HepG2 (cell line): ENCODE measurements at regions not wholly inside any gene's neighbourhood (a gene's known extent, or its start where the extent isn't known, plus 50 kb on each side); places are given as distances from the start of the nearest gene placed in this dataset.

Experiments
- ATAC-seq: fragments of 200-7000 bp; cut with Tn5 transposase; 3 replicates; pipeline ENCODE4 v1.9.1; 2020; ENCODE audit warnings: mild to moderate bottlenecking, moderate library complexity
- BruUV-seq: library from RNA; stranded (reverse); fragments of 400-500 nt; replicated peaks from 2 replicates; lab custom pipeline; 2021; lab: Mats Ljungman, UMichigan
- CTCF ChIA-PET: fragments of 300-600 bp; formaldehyde crosslinking; extraction: SDS; loops from one replicate; lab custom pipeline; 2021; ENCODE audit warnings: low total read pairs, inconsistent platforms, low intra/inter-chr PET ratio; lab: Yijun Ruan, JAX
- POLR2A ChIA-PET: fragments of 350-600 bp; sonication (Branson Sonifier 250); formaldehyde crosslinking; loops from one replicate; lab custom pipeline; 2020; ENCODE audit warnings: antibody characterized with exemption, inconsistent platforms; lab: Yijun Ruan, JAX
- DNase-seq: peaks from one replicate; pipeline ENCODE4 v3.0.0-alpha.2; 2015; ENCODE audit warnings: low spot score
- FAIRE-seq: peaks from 3 replicates; lab custom pipeline; 2011; peaks lifted over from hg19 to GRCh38; lab: Jason Lieb, UNC
- H2AFZ ChIP-seq: one replicate; pipeline ENCODE4 v1.6.1; 2011; ENCODE audit warnings: low read length, inconsistent platforms
- H3K27ac ChIP-seq: fragments of 300-600 bp; 3 replicates; pipeline ENCODE4 v1.8.0; 2011; ENCODE audit warnings: mixed run types, mild to moderate bottlenecking, mixed read lengths, low read length, inconsistent platforms; ENCODE audit not compliant: insufficient read depth; ENCODE audit errors: extremely low read length
- H3K27me3 ChIP-seq, 2 experiments: fragments of 200-600 bp in 1 of 2; 2 replicates in 1 of 2; 3 replicates in 1 of 2; pipeline versions ENCODE4 v1.6.0 to v1.8.0; 2011; ENCODE audit warnings: low read length in 2 of 2, mild to moderate bottlenecking in 2 of 2, moderate library complexity in 2 of 2, inconsistent platforms in 1 of 2; ENCODE audit not compliant: insufficient read depth in 2 of 2, control insufficient read depth in 1 of 2
- H3K36me3 ChIP-seq, 2 experiments: fragments of 200-600 bp in 1 of 2; replicated peaks in 1 of 2; 2 replicates in 1 of 2; 3 replicates in 1 of 2; pipeline versions ENCODE4 v1.5.1 to v1.8.0; 2011; ENCODE audit warnings: low read length in 2 of 2, inconsistent platforms in 1 of 2; ENCODE audit not compliant: insufficient read depth in 2 of 2, control insufficient read depth in 1 of 2
- H3K4me1 ChIP-seq: 2 replicates; pipeline ENCODE4 v1.5.1; 2012; ENCODE audit warnings: low read length, inconsistent platforms; ENCODE audit not compliant: insufficient read depth
- H3K4me2 ChIP-seq: 2 replicates; pipeline ENCODE4 v1.6.0; 2011; ENCODE audit warnings: low read depth, low read length, inconsistent platforms
- H3K4me3 ChIP-seq, 3 experiments: fragments of 200-600 bp in 1 of 3; sonication (generic), shearing (Covaris generic) in 1 of 3; replicated peaks in 1 of 3; 2 replicates each; pipeline ENCODE4 v1.5.1; 2011 to 2016; ENCODE audit warnings: low read length in 3 of 3, inconsistent platforms in 2 of 3, low read depth in 2 of 3, mild to moderate bottlenecking in 2 of 3, control low read depth in 1 of 3, mixed read lengths in 1 of 3; ENCODE audit not compliant: insufficient read depth in 1 of 3
- H3K79me2 ChIP-seq: one replicate; pipeline ENCODE4 v1.6.1; 2011; ENCODE audit warnings: low read length, inconsistent platforms; ENCODE audit not compliant: insufficient read depth
- H3K9ac ChIP-seq: 2 replicates; pipeline ENCODE4 v1.6.0; 2011; ENCODE audit warnings: mild to moderate bottlenecking, low read depth, low read length, inconsistent platforms; ENCODE audit not compliant: insufficient read depth
- H3K9me3 ChIP-seq: 2 replicates; pipeline ENCODE4 v1.5.1; 2012; ENCODE audit warnings: mild to moderate bottlenecking, low read length
- H4K20me1 ChIP-seq: 2 replicates; pipeline ENCODE4 v1.6.0; 2011; ENCODE audit warnings: inconsistent platforms, mild to moderate bottlenecking, low read length, moderate library complexity; ENCODE audit not compliant: insufficient read depth
- ATF7 ChIP-seq, 2 experiments: fragments of 450-650 bp in 1 of 2; sonication (generic) in 1 of 2; formaldehyde crosslinking in 1 of 2; IDR thresholded peaks; 2 replicates each; pipeline versions ENCODE4 v1.4.0 to v1.6.1; 2016 to 2020; ENCODE audit warnings: antibody characterized with exemption in 1 of 2, mild to moderate bottlenecking in 1 of 2, missing genetic modification reagents in 1 of 2
- KLF6 ChIP-seq: IDR thresholded peaks from 2 replicates; pipeline ENCODE4 v1.8.0; 2016; ENCODE audit warnings: missing biosample characterization, missing genetic modification reagents
- NFE2 ChIP-seq: sonication (generic); formaldehyde crosslinking; IDR thresholded peaks from 2 replicates; pipeline ENCODE4 v1.4.0; 2020; ENCODE audit warnings: missing genetic modification reagents
- POLR2G ChIP-seq: fragments of 200-400 bp; formaldehyde crosslinking; IDR thresholded peaks from 2 replicates; pipeline ENCODE4 v1.6.1; 2018; ENCODE audit warnings: mild to moderate bottlenecking, low read depth, low read length, moderate library complexity
- TOPORS ChIP-seq: sonication (generic); formaldehyde crosslinking; IDR thresholded peaks from 2 replicates; pipeline ENCODE4 v1.8.0; 2023; ENCODE audit warnings: mild to moderate bottlenecking, missing genetic modification reagents
- XRCC5 ChIP-seq: fragments of 200-400 bp; formaldehyde crosslinking; optimal IDR thresholded peaks from 2 replicates; pipeline ENCODE3; 2017; ENCODE audit warnings: mild to moderate bottlenecking, low read length
- ZFY ChIP-seq: sonication (generic); formaldehyde crosslinking; IDR thresholded peaks from 2 replicates; pipeline ENCODE4 v1.4.0; 2020; ENCODE audit warnings: missing genetic modification reagents
- ZNF12 ChIP-seq: sonication (generic); formaldehyde crosslinking; IDR thresholded peaks from 2 replicates; pipeline ENCODE4 v1.5.0; 2020; ENCODE audit warnings: missing genetic modification reagents
- ZNF180 ChIP-seq: sonication (generic); formaldehyde crosslinking; IDR thresholded peaks from 2 replicates; pipeline ENCODE4 v1.4.0; 2020; ENCODE audit warnings: low read depth, missing genetic modification reagents, borderline replicate concordance
- ZNF30 ChIP-seq: sonication (generic); formaldehyde crosslinking; IDR thresholded peaks from 2 replicates; pipeline ENCODE4 v1.5.0; 2020; ENCODE audit warnings: mild to moderate bottlenecking, missing genetic modification reagents
- ZNF343 ChIP-seq: sonication (generic); formaldehyde crosslinking; IDR thresholded peaks from 2 replicates; pipeline ENCODE4 v1.4.0; 2020; ENCODE audit warnings: mild to moderate bottlenecking, missing genetic modification reagents
- ZNF720 ChIP-seq: sonication (generic); formaldehyde crosslinking; IDR thresholded peaks from 2 replicates; pipeline ENCODE4 v1.4.0; 2020; ENCODE audit warnings: missing genetic modification reagents
- ZNF776 ChIP-seq: sonication (generic); formaldehyde crosslinking; IDR thresholded peaks from 2 replicates; pipeline ENCODE4 v1.4.0; 2020; ENCODE audit warnings: mild to moderate bottlenecking, missing genetic modification reagents
- WGBS: methylation state at CpG from one replicate; pipeline ENCODE4 v1.1.6; 2017; ENCODE audit warnings: low lambda C conversion rate; 5-methylcytosine and 5-hydroxymethylcytosine counted together
- in situ Hi-C: cut with HindIII; loops from 2 replicates; pipeline ENCODE4 v1.10.0; 2017; ENCODE audit warnings: low pct_unique_long_range_greater_than_20kb; ENCODE audit not compliant: extremely low pct_ligation_motif_present
- intact Hi-C: fragments of 100-400 bp; cut with micrococcal nuclease; formaldehyde crosslinking; loops from one replicate; pipeline ENCODE4 v1.10.0; 2022; ENCODE audit not compliant: unreplicated experiment
- TF ChIP-seq, protein P1 (sequence below): sonication (generic); formaldehyde crosslinking; IDR thresholded peaks from 2 replicates; pipeline ENCODE4 v1.4.0; 2020; ENCODE audit warnings: missing genetic modification reagents, mild to moderate bottlenecking, borderline replicate concordance
- TF ChIP-seq, protein P2 (sequence below): sonication (generic); formaldehyde crosslinking; IDR thresholded peaks from 2 replicates; pipeline ENCODE4 v1.4.0; 2020; ENCODE audit warnings: low read depth, mild to moderate bottlenecking, missing genetic modification reagents
- TF ChIP-seq, protein P3 (sequence below): fragments of 450-650 bp; IDR thresholded peaks from 2 replicates; pipeline ENCODE4 v1.6.1; 2016

DNA sequence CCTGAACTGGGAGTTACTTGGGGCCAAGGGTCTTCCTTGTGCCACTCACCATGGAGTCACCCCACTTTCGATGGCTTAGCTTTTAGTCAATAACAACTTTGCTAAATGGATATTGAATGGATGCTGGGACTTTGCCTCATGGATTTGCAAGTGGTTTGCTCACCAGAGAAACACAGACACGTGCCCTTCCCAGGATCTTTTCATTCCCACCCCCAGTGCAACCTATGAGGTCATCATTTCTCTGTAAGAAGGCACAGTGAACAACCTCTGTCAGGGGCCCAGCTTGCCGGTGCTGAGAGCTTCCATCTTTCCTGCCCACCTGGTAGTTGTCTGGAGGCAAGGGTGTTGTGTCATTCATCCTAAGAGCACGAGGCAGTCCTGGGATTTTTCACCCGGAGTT lies 256.8 kb upstream of the PMEPA1 start:
- in situ Hi-C loops: no loop called here
- no peak for ATAC-seq
- Histone ChIP-seq H3K27ac (no peak overlapping the region), H3K36me3 (no peaks in the 10 kb centered on the region), H4K20me1 (no peaks in the 10 kb centered on the region), H3K4me2 (no peak overlapping the region)
- no peak for DNase-seq
- WGBS: 0% methylated on average over 5 of the region's 5 CpGs
- no TSS peak for BruUV-seq
- intact Hi-C loops: no loop called here
- no peak for FAIRE-seq
- TF ChIP-seq, protein P1, sequence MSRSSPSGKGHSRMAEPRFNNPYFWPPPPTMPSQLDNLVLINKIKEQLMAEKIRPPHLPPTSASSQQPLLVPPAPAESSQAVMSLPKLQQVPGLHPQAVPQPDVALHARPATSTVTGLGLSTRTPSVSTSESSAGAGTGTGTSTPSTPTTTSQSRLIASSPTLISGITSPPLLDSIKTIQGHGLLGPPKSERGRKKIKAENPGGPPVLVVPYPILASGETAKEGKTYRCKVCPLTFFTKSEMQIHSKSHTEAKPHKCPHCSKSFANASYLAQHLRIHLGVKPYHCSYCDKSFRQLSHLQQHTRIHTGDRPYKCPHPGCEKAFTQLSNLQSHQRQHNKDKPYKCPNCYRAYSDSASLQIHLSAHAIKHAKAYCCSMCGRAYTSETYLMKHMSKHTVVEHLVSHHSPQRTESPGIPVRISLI: no peak
- TF ChIP-seq, protein P2, sequence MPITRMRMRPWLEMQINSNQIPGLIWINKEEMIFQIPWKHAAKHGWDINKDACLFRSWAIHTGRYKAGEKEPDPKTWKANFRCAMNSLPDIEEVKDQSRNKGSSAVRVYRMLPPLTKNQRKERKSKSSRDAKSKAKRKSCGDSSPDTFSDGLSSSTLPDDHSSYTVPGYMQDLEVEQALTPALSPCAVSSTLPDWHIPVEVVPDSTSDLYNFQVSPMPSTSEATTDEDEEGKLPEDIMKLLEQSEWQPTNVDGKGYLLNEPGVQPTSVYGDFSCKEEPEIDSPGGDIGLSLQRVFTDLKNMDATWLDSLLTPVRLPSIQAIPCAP (CRISPR knock-in tag): no peak
- TF ChIP-seq POLR2G (no peak), ATF7 (IDR thresholded peaks at IDR 0.05) (peak; percentile 81), ATF7 (CRISPR knock-in tag; IDR thresholded peaks at IDR 0.05) (no peak), ZFY (no peak), ZNF720 (CRISPR knock-in tag) (no peak), NFE2 (no peak), ZNF30 (CRISPR knock-in tag) (no peak), ZNF343 (CRISPR knock-in tag) (no peak), XRCC5 (no peak), ZNF776 (CRISPR knock-in tag) (no peak), ZNF180 (CRISPR knock-in tag) (no peak), KLF6 (no peak), ZNF12 (CRISPR knock-in tag) (no peak), TOPORS (no peak)
- TF ChIP-seq, protein P3, sequence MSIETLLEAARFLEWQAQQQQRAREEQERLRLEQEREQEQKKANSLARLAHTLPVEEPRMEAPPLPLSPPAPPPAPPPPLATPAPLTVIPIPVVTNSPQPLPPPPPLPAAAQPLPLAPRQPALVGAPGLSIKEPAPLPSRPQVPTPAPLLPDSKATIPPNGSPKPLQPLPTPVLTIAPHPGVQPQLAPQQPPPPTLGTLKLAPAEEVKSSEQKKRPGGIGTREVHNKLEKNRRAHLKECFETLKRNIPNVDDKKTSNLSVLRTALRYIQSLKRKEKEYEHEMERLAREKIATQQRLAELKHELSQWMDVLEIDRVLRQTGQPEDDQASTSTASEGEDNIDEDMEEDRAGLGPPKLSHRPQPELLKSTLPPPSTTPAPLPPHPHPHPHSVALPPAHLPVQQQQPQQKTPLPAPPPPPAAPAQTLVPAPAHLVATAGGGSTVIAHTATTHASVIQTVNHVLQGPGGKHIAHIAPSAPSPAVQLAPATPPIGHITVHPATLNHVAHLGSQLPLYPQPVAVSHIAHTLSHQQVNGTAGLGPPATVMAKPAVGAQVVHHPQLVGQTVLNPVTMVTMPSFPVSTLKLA: peak; percentile 59
- TF ChIP-seq, all 625 proteins: peak for 2
- Histone ChIP-seq H3K9me3 (no peaks in the 10 kb centered on the region), H2AFZ (no peak overlapping the region), H3K27me3 (peaks cover 2 to 39% of the 10 kb centered on the region in 2 experiments; a peak in 3 of 5 replicates), H3K4me1 (no peaks in the 10 kb centered on the region), H3K79me2 (no peaks in the 10 kb centered on the region), H3K9ac (no peak overlapping the region), H3K4me3 (no peak overlapping the region)
- POLR2A ChIA-PET: no interaction called here
- CTCF ChIA-PET: no interaction called here
